ENCODE measurements at regions not wholly inside any gene's neighbourhood (a gene's known extent, or its start where the extent isn't known, plus 50 kb on each side); places are given as distances from the start of the nearest gene placed in this dataset.
A peak's percentile ranks its signal among the peaks of the same experiment; 100 is the strongest.

GRCh38 chr1:81121306-81121705 lies 679.4 kb upstream of the ADGRL2 start:
- H3K27me3 Mint-ChIP-seq (ENCODE audit: low read depth in 3 of 3) = no peaks in the 10 kb centered on the region
- Histone ChIP-seq H3K79me2 (ENCODE audit: insufficient read depth, low read length) (no peaks in the 10 kb centered on the region), H3K4me3 (replicated peaks in 1 of 3; ENCODE audit: low read depth in 2 of 3, low read length in 3 of 3) (no peak overlapping the region), H3K4me2 (replicated peaks; ENCODE audit: extremely low read depth, low read length, poor library complexity, severe bottlenecking) (no peak overlapping the region), H3K9ac (ENCODE audit: insufficient read depth, low read length, poor library complexity, severe bottlenecking) (no peak overlapping the region), H4K20me1 (ENCODE audit: insufficient read depth, low read length) (no peaks in the 10 kb centered on the region), H3K27ac (ENCODE audit: low read depth in 1 of 2, low read length in 2 of 2) (no peak overlapping the region), H3K36me3 (replicated peaks in 1 of 2; ENCODE audit: control insufficient read depth in 1 of 2, insufficient read depth in 2 of 2, low read length in 2 of 2) (no peaks in the 10 kb centered on the region), H3K27me3 (ENCODE audit: control insufficient read depth in 2 of 2, insufficient read depth in 2 of 2, low read length in 2 of 2) (no peaks in the 10 kb centered on the region), H3K9me3 (replicated peaks in 1 of 2; ENCODE audit: control insufficient read depth in 1 of 2, insufficient read depth in 1 of 2, low read length in 2 of 2) (no peaks in the 10 kb centered on the region), H3K4me1 (ENCODE audit: control insufficient read depth in 1 of 2, insufficient read depth in 2 of 2, low read length in 2 of 2) (peaks cover 0 to 5% of the 10 kb centered on the region in 2 donors), H2AFZ (ENCODE audit: insufficient read depth, low read depth, low read length, poor library complexity, severe bottlenecking) (no peak overlapping the region)
- no peak overlapping the region for H3K4me3 Mint-ChIP-seq
- no CpG with 5 or more reads among the region's 5 CpGs for WGBS (ENCODE audit: insufficient coverage)
- peak; percentile 2 to 71 (median 53) for DNase-seq
- H3K4me1 Mint-ChIP-seq = peaks cover 18% of the 10 kb centered on the region
- H3K27ac Mint-ChIP-seq = peak overlapping the region in 4 of 7 donors; percentile 78 to 92 (median 90)
- no peaks in the 10 kb centered on the region for H3K36me3 Mint-ChIP-seq
- H3K9me3 Mint-ChIP-seq = peaks cover 0 to 5% (median 2%) of the 10 kb centered on the region in 7 donors
- intact Hi-C loops (cut with micrococcal nuclease) = no loop called here
- TF ChIP-seq, protein P1, sequence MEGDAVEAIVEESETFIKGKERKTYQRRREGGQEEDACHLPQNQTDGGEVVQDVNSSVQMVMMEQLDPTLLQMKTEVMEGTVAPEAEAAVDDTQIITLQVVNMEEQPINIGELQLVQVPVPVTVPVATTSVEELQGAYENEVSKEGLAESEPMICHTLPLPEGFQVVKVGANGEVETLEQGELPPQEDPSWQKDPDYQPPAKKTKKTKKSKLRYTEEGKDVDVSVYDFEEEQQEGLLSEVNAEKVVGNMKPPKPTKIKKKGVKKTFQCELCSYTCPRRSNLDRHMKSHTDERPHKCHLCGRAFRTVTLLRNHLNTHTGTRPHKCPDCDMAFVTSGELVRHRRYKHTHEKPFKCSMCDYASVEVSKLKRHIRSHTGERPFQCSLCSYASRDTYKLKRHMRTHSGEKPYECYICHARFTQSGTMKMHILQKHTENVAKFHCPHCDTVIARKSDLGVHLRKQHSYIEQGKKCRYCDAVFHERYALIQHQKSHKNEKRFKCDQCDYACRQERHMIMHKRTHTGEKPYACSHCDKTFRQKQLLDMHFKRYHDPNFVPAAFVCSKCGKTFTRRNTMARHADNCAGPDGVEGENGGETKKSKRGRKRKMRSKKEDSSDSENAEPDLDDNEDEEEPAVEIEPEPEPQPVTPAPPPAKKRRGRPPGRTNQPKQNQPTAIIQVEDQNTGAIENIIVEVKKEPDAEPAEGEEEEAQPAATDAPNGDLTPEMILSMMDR (IDR thresholded peaks at IDR 0.05) = no peak

- H3K36me3 Mint-ChIP-seq = no peaks in the 10 kb centered on the region
- WGBS (ENCODE audit: insufficient coverage) = no CpG with 5 or more reads among the region's 1 CpG
- H3K4me1 Mint-ChIP-seq = peaks cover 10% of the 10 kb centered on the region
- Histone ChIP-seq H3K4me1 (ENCODE audit: control insufficient read depth in 1 of 2, insufficient read depth in 2 of 2, low read length in 2 of 2) (peaks cover 0 to 5% of the 10 kb centered on the region in 2 donors), H3K9ac (ENCODE audit: insufficient read depth, low read length, poor library complexity, severe bottlenecking) (no peak overlapping the region), H3K4me2 (replicated peaks; ENCODE audit: extremely low read depth, low read length, poor library complexity, severe bottlenecking) (no peak overlapping the region), H3K79me2 (ENCODE audit: insufficient read depth, low read length) (no peaks in the 10 kb centered on the region), H4K20me1 (ENCODE audit: insufficient read depth, low read length) (no peaks in the 10 kb centered on the region), H2AFZ (ENCODE audit: insufficient read depth, low read depth, low read length, poor library complexity, severe bottlenecking) (no peak overlapping the region), H3K36me3 (replicated peaks in 1 of 2; ENCODE audit: control insufficient read depth in 1 of 2, insufficient read depth in 2 of 2, low read length in 2 of 2) (no peaks in the 10 kb centered on the region), H3K9me3 (replicated peaks in 1 of 2; ENCODE audit: control insufficient read depth in 1 of 2, insufficient read depth in 1 of 2, low read length in 2 of 2) (no peaks in the 10 kb centered on the region), H3K4me3 (replicated peaks in 1 of 3; ENCODE audit: low read depth in 2 of 3, low read length in 3 of 3) (no peak overlapping the region), H3K27me3 (ENCODE audit: control insufficient read depth in 2 of 2, insufficient read depth in 2 of 2, low read length in 2 of 2) (no peaks in the 10 kb centered on the region), H3K27ac (ENCODE audit: low read depth in 1 of 2, low read length in 2 of 2) (no peak overlapping the region)
- DNase-seq = no peak
- no peak overlapping the region for H3K4me3 Mint-ChIP-seq
- TF ChIP-seq, protein P1 (IDR thresholded peaks at IDR 0.05) = no peak
- H3K27me3 Mint-ChIP-seq (ENCODE audit: low read depth in 3 of 3) = no peaks in the 10 kb centered on the region
- H3K9me3 Mint-ChIP-seq = peaks cover 0 to 8% (median 2%) of the 10 kb centered on the region in 7 donors
- H3K27ac Mint-ChIP-seq = no peak overlapping the region
- intact Hi-C loops (cut with micrococcal nuclease) = no loop called here
Measured at GRCh38 chr1:81119319-81119718, 681.4 kb upstream of the ADGRL2 start.
